ENCODE measurements at regions not wholly inside any gene's neighbourhood (a gene's known extent, or its start where the extent isn't known, plus 50 kb on each side); places are given as distances from the start of the nearest gene placed in this dataset.
A peak's percentile ranks its signal among the peaks of the same experiment; 100 is the strongest.
"Not testable (repeated sequence)": the region's sequence is repeated elsewhere in the genome, so short reads cannot be mapped to it uniquely, and the experiment has no call there.

DNA sequence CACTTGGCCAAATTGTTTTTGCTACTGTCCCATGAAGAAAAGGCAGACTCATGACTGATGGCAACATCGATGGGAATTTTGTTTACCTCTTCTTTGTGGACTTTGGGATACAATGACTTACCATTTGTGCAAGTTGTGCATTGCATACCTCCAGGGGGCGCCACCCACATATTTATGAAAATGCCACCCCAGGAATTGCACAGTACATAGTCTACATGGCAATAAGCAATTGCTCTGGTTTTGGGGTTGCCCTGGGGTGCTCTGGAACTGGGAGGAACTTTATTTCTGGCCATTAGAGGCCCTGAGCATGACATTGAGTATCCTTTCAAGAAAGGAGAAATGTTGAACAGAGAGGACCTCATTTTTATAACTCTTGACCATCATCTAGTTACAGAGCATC is 109.1 kb upstream of the ZNF195 start:
- H3K9me3 ChIP-seq (replicated peaks in 1 of 3); H3K36me3 ChIP-seq (replicated peaks in 1 of 2); H3K4me3 ChIP-seq; DNase-seq; H3K4me1 ChIP-seq (replicated peaks in 1 of 2); intact Hi-C loops (cut with DNase I); H3K27ac ChIP-seq; H3K27me3 ChIP-seq: not testable (repeated sequence)
- TF ChIP-seq, protein P1, sequence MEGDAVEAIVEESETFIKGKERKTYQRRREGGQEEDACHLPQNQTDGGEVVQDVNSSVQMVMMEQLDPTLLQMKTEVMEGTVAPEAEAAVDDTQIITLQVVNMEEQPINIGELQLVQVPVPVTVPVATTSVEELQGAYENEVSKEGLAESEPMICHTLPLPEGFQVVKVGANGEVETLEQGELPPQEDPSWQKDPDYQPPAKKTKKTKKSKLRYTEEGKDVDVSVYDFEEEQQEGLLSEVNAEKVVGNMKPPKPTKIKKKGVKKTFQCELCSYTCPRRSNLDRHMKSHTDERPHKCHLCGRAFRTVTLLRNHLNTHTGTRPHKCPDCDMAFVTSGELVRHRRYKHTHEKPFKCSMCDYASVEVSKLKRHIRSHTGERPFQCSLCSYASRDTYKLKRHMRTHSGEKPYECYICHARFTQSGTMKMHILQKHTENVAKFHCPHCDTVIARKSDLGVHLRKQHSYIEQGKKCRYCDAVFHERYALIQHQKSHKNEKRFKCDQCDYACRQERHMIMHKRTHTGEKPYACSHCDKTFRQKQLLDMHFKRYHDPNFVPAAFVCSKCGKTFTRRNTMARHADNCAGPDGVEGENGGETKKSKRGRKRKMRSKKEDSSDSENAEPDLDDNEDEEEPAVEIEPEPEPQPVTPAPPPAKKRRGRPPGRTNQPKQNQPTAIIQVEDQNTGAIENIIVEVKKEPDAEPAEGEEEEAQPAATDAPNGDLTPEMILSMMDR (IDR thresholded peaks at IDR 0.05): peak in 3 of 6 experiments; percentile 8 to 36 (median 9)
- 27 to 44% (median 31%) methylated on average over 2 of the region's 2 CpGs for WGBS, 4 donors

DNA sequence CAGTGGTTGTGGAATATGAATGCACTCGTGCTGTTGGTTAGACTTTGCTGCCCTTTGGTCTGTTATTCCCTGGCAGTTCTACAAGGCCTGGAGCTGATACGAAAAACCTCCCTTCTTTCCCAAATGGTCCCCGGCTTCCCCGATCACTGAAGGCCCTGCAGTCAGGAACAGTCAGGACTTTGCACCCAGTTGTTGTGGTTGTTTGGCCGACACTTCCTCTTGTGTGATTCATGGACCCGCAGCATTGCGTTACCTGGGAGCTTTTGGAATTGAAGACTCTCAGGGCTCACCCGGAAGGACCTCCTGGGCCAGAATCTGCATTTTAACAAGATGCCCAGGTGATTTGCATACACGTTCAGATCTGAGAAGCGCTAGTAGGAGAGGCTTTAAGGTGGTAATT is 106.8 kb upstream of the ZNF195 start:
- H3K4me1 ChIP-seq (replicated peaks in 1 of 2); intact Hi-C loops (cut with DNase I); H3K27me3 ChIP-seq; H3K36me3 ChIP-seq (replicated peaks in 1 of 2); H3K27ac ChIP-seq; H3K4me3 ChIP-seq; DNase-seq; H3K9me3 ChIP-seq (replicated peaks in 1 of 3): not testable (repeated sequence)
- WGBS, 4 donors: 59 to 67% (median 63%) methylated on average over 7 to 10 of the region's 10 CpGs

DNA sequence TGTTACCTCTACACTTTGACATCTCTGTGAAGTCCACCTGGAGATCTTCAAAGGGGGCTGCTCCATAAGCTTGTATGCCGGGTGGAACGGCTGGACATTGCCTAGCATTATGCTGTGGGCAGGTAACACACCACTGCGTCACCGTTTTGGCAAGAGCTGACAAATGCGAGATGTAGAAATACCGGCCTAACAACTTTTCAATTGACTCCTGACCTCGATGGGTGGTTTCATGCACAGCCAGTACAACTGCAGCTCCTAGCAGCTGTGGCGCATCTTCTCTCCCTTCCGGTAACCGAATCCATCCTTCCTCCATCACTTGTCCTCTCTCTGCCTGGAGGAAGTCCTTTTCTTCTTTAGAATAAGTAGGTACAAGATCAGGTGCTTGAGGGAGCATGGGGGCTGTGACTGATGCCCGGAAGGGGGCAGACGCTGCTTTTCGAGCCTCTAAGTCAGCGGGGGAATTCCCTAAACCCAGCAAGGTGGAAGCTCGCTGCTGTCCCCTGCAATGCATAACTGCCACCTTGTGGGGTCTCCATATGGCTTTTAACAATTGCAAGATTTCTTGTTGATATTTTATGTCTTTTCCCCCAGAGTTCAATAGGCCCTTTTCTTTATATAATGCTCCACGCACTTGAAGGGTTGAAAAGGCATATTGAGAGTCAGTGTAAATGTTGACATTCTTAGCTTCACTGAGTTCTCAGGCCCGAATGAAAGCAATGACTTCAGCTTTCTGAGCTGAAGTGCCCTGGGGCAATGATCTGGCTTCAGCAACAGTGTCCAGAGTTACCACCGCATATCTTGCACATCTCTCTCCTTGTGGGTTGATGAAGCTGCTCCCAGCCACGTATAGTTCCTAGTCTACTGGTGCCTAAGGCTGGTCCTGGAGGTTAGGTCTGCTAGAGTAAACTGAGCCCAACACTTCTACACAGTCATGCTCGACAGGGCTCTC is 98.3 kb upstream of the ZNF195 start:
- H3K36me3 ChIP-seq (replicated peaks in 1 of 2); H3K9me3 ChIP-seq (replicated peaks in 1 of 3); H3K27ac ChIP-seq; H3K4me1 ChIP-seq (replicated peaks in 1 of 2); DNase-seq; intact Hi-C loops (cut with DNase I); H3K27me3 ChIP-seq; H3K4me3 ChIP-seq: not testable (repeated sequence)
- 58 to 81% (median 77%) methylated on average over 16 to 19 of the region's 20 CpGs for WGBS, 4 donors

DNA sequence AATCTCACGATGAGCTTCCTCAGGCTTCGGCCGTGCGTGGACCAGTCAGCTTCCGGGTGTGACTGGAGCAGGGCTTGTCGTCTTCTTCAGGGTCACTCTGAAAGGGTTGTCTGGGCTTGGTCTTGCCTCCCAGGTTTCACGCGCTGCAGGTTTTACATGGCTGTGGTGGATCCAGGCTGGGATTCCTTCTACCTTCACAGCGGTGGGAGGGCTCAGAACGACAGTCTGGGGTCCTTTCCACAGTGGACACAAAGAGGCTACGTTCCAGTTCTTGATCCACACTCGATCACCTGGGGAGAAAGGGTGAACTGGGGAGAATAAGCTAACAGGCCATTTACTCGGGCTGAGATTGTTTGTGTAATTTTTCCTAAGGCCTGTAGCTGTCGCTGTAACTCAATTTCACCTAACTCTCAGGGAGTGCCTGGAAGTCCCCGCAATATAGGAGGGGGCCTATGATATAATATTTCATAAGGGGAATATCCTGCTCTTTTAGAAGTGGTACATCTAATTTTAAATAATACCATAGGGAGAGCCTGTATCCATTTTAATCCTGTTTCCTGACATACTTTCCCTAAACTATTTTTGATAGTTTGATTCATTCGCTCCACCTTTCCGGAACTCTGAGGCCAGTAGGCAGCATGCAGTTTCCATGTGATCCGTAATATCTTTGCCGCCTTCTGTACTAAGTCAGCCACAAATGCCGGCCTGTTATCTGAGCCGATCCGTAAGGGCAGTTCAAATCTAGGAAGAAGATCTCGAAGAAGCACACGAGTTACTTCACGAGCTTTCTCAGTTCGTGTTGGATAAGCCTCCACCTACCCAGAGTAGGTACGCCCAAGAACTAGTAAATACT is 97.4 kb upstream of the ZNF195 start:
- intact Hi-C loops (cut with DNase I); DNase-seq; H3K27me3 ChIP-seq; H3K4me3 ChIP-seq; H3K36me3 ChIP-seq (replicated peaks in 1 of 2); H3K27ac ChIP-seq; H3K9me3 ChIP-seq (replicated peaks in 1 of 3); H3K4me1 ChIP-seq (replicated peaks in 1 of 2): not testable (repeated sequence)
- TF ChIP-seq, protein P1 (IDR thresholded peaks at IDR 0.05): peak in 2 of 6 experiments; percentile 18 to 20
- WGBS, 4 donors: 65 to 70% (median 69%) methylated on average over 23 to 27 of the region's 27 CpGs

DNA sequence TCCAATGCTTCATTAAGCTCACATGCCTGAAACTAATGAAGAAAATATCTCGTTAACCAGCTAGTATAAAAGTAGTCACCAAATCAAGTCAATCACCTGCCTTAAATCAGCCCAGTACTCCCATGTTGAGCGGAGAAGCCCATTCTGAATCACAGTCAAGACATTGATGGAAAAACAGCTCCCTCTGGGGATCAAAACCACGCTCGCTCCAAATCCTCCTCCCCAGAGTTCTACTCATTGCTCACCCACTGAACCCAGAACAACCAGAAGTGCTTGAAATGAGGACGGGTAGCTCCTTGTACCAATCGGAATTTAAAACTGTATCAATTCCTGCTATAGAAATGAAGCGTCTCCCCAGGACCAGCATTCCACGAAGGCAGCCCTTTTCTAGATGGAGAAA is 90.0 kb upstream of the ZNF195 start:
- H3K27ac ChIP-seq; H3K4me3 ChIP-seq; H3K9me3 ChIP-seq (replicated peaks in 1 of 3); H3K36me3 ChIP-seq (replicated peaks in 1 of 2); H3K27me3 ChIP-seq; H3K4me1 ChIP-seq (replicated peaks in 1 of 2); DNase-seq; intact Hi-C loops (cut with DNase I): not testable (repeated sequence)
- WGBS, 4 donors: 66 to 74% (median 72%) methylated on average over 6 to 8 of the region's 8 CpGs

DNA sequence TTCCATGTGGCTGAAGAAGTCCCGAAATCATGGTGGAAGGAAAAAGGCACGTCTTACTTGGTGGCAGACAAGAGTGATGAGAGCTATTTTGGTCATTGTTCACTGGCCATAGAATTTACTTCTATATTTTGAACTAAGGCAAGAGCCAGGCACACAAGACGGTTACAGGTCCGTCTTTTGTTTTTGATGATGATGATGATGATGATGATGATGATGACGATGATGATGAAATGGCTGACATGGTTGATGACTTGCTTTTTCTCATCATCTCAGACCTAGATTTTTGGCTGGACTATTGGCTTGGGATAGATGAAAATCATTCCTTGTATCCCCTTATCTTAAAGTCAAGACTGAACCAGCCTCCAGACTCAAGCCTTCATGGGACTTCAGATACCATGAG is 88.7 kb upstream of the ZNF195 start:
- H3K27ac ChIP-seq; H3K9me3 ChIP-seq (replicated peaks in 1 of 3); DNase-seq; intact Hi-C loops (cut with DNase I); H3K36me3 ChIP-seq (replicated peaks in 1 of 2); H3K4me3 ChIP-seq; H3K4me1 ChIP-seq (replicated peaks in 1 of 2); H3K27me3 ChIP-seq: not testable (repeated sequence)
- 64 to 80% (median 69%) methylated on average over 5 of the region's 5 CpGs for WGBS, 4 donors

DNA sequence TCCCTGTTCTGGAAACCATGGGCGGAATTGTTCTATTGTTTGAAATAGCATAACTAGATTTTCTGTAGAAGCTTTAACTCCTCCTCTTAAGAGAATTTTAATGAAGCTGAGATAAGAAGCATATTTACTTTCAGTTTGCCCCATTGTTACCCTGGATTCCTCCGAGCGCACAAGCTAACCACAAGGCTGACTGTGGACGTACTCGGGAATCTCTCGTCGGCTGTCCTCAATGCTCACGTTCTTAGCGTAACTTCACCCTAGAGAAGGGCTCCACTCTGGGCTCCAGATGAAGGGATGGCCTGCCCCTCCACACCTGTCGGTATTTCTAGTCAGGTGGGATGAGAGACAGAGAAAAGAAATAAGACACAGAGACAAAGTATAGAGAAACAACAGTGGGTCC is 76.7 kb upstream of the ZNF195 start:
- H3K9me3 ChIP-seq (replicated peaks in 1 of 3); H3K4me1 ChIP-seq (replicated peaks in 1 of 2); H3K4me3 ChIP-seq; H3K27me3 ChIP-seq; H3K36me3 ChIP-seq (replicated peaks in 1 of 2); DNase-seq; H3K27ac ChIP-seq: not testable (repeated sequence)
- WGBS, 4 donors: 60 to 70% (median 63%) methylated on average over 10 of the region's 10 CpGs
- intact Hi-C loops (cut with DNase I): loop anchor here in 1 of 2 donors (10.0 kb wide), 1 partner anchor 129 kb away; no protein-coding TSS in a partner anchor
